NCI-H2107 (cell line): ENCODE measurements at regions not wholly inside any gene's neighbourhood (a gene's known extent, or its start where the extent isn't known, plus 50 kb on each side); places are given as distances from the start of the nearest gene placed in this dataset.

ENCODE experiments used
- DNase-seq: peaks from one replicate; lab custom pipeline; 2025; lab: John Stamatoyannopoulos, UW

DNA sequence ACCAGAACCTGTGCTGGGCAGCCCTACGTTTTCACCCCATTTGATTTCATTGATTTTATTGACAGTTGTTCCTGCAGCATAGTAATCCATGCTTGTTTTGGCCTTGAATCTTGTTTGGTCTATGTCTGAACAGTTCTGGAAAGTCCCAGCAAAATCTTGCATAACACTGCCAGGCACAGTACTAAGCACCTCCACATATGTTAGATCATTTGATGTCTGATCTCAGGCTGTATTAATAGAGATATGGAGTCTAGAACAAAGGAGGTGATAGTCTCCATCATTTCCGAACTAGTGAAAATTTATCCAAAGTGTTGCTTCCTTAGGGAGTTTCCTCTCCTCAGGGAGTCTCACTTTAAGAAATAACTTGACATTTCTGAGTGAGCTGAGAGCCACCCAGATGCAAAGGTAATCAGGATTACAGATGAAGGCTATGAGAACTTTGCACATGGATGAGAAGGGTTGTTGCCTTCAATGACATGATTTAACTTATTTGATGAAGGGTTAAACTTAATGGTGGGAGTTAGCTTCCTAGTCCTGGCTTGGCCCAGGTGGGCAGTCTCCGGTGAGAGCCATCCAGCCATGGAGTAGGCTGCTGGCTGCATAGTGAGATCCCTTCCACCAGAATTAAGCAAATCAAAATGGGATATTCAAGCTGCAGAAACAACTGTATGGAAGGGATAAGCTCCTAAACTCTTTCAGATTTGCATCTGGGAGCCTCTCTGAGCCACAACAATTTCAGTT lies 173.8 kb upstream of the MVB12B start:
- DNase-seq = no peak

DNA sequence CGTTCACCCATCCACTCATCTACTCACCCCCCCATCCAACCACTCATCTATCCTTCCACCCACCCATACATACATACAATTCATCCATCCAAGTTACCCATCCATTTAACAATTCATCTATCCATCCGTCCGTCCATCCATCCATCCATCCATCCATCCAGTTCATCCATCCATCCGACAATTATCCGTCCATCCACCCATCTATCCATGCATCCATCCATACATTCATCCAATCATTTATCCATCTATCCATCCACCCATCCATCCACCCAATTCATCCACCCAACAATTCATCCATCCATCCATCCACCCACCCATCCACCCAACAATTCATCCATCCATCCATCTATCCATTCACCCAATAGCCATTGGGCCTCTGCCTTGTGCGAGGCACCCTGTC lies 173.2 kb upstream of the MVB12B start:
- no peak for DNase-seq

DNA sequence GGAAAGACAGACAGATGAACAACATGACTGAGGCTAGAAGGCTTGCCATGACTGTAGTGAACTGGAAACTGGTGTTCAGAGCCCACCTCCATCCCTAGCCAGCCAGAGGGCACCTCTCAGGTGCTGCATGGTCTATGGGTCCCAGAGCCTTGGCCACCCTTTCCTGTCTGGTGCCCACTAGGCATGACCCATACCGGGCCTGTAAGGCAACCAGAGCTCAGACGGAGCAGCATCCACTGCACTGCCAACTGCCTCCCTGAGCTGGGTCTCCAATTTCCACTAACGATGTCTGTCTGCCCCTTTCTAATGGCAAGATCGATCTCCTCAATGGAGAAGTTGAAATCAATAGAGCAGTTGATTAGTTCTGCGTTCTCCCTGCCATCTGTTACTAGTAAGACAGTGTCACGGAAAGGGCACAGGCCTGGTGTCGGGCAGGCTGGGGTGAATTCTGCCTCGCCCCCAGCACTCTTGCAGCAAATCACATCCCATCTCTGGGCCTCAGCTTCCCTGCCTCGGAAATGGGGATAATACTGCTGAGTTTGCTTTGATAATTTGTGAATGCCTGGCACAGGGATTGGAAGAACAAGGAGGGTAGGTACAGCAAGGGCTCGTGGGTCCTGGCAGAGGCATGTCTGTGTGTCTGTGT lies 172.3 kb upstream of the MVB12B start:
- no peak for DNase-seq

GRCh38 chr9:126154869-126155268 lies 171.8 kb upstream of the MVB12B start:
- DNase-seq = no peak

DNA sequence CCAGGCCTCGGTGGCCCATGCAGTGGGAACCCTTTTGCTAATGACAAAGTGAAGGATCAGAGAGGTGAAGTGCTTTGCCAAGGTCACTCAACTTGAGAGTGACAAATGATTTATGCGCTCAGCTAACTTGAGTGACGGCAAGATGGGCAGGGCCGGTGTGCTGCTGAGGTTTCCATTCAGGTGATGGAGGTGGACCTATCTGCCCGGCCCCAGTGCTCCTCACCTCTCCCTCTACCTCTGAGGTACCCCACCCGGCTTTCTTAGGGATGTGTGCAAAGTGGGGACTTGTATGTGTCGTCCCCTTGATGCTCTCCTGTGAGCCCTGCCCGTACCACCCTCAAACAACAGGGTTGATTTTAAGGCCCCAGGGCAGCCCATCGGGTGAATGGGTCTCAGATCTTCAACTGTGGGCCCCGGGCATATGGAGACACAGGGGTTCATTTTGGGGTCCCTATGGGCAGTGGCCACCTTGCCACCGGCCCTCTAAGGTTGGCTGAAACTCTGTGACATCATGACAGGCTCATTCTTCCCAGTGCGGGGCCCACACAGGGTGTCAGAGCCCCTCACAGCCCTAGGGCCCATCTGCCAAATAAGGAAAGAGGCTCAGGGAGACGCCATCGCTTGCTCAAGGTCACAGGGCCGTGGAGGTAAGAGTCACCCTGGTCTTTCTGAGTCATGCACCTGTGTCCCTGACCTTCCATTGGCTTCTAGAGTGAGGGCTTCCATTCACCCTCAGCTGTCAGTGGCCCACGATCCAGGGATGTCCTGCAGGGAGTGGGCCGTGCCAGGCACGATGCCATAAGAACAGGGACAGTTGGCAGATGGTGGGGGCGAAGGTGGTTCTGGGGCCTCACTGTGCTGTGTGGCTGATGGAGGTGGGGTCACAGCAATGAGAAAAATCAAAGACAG lies 170.6 kb upstream of the MVB12B start:
- DNase-seq = no peak

DNA sequence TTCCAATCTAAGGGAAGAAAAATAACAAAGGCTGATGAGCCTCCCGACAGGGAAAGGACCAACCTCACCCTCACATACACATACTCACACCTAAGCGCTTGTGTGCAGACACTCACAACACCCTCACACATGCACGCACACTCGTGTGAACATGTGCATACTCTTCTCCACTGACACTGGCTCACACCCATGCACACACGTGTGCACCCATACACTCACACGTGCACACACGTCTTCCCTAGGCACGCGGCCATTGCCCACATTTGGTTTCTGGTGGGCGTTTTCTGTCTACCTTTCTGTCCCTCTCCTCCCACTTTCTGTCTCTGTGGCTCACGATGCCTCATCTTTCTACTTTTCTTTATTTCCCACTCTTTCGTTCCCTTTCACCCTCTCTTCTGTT lies 169.7 kb upstream of the MVB12B start:
- no peak for DNase-seq

- peak; percentile 9 for DNase-seq
These were observed 169.2 kb upstream of the MVB12B start for GRCh38 chr9:126157423-126157822.

GRCh38 chr9:126157826-126158587 lies 168.6 kb upstream of the MVB12B start:
- no peak for DNase-seq

- DNase-seq = no peak
These were observed 167.8 kb upstream of the MVB12B start for GRCh38 chr9:126158588-126159429.

GRCh38 chr9:126159430-126160060 lies 167.1 kb upstream of the MVB12B start:
- DNase-seq = no peak

GRCh38 chr9:126160067-126160853 lies 166.4 kb upstream of the MVB12B start:
- DNase-seq = no peak

DNA sequence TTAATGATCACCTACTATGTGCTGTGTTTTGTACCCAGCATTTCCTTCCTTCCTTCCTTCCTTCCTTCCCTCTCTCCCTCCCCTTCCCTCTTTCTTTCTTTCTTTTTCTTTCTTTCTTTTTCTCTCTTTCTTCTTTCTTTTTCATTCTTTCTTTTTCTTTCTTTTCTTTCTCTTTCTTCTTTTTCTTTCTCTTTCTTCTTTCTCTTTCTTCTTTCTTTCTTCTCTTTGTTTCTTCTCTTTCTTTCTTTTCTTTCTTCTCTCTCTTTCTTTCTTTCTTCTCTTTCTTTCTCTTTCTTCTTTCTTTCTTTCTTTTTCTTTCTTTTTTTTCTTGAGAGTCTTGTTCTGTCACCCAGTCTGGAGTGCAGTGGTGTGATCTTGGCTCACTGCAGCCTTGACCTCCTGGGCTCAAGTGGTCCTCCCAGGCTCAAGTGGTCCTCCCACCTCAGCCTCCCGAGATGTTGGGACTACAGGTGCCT lies 165.7 kb upstream of the MVB12B start:
- no peak for DNase-seq

- DNase-seq = no peak
These were observed 163.8 kb upstream of the MVB12B start for GRCh38 chr9:126162611-126163381.

DNA sequence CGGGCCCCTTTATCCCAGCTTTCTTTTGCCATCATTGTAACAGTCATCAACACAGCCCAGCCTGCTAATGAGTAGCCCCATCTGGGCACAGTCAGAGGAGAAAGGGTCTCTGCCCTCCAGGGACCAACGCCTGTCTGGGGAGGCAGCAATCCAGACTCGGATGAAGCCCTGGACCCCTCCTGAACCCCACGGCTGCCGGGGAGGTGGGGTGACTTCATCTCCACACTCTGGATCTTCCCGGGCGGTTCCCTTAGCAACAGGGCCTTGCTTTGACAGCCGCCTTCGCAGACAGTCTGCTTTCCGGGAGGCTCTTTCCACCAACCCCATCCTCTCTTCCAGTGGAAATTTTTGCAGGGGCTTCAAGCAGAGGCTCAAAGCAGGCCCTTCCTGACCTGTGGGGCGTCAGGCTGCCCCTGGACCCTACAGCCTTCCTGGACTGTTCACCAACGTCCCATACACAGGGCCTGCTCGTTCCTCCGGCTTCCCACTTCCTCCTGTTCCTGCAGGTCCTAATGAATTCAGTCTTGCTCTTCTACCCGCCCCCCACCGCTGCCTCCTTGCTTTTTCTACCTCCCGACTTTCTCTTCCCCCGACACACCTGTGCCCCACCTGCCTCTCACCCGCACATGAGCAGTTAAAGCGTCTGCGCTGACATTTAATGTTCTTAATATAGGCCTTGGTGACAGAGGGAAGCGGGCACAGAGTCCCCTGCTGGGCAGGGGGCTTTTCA lies 161.7 kb upstream of the MVB12B start:
- DNase-seq = no peak

- no peak for DNase-seq
These were observed 160.9 kb upstream of the MVB12B start for GRCh38 chr9:126165755-126166154.

DNA sequence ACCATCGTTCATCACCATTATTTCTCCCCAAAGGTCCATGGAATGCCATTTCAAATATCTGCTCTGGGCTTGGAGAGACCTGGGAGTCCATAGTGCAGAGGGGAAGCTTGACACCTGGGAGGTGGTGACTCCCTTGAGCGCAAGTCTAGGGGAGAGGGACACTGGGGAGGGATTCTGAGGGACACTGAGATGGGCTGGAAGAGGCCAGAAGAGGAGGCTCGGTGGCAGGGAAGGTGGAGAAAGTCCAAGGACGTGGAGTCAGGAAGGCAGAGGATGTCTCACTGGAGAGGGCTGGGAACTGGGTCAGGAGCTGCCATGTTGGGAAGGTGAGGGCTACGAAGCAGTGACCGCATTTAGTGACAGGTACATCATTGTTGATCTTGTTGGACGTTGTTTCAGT lies 160.3 kb upstream of the MVB12B start:
- DNase-seq = no peak

- no peak for DNase-seq
These were observed 159.8 kb upstream of the MVB12B start for GRCh38 chr9:126166866-126167265.

GRCh38 chr9:126169736-126170135 lies 156.9 kb upstream of the MVB12B start:
- no peak for DNase-seq
